DOHH2 (cell line): ENCODE measurements at regions not wholly inside any gene's neighbourhood (a gene's known extent, or its start where the extent isn't known, plus 50 kb on each side); places are given as distances from the start of the nearest gene placed in this dataset.

Experiments
- EZH2phosphoT487 ChIP-seq: fragments of 200-600 bp; sonication (generic); IDR thresholded peaks from 2 replicates; pipeline ENCODE4 v1.6.1; 2017; ENCODE audit warnings: borderline replicate concordance, mild to moderate bottlenecking, antibody characterized with exemption, low read length, moderate library complexity, mixed read lengths
- TF ChIP-seq, protein P1 (sequence below): fragments of 200-600 bp; sonication (generic); IDR thresholded peaks from one replicate; pipeline ENCODE4 v1.5.1; 2014; ENCODE audit warnings: antibody characterized with exemption, mild to moderate bottlenecking, low read depth, low read length; ENCODE audit not compliant: poor library complexity, severe bottlenecking

- TF ChIP-seq, protein P1, sequence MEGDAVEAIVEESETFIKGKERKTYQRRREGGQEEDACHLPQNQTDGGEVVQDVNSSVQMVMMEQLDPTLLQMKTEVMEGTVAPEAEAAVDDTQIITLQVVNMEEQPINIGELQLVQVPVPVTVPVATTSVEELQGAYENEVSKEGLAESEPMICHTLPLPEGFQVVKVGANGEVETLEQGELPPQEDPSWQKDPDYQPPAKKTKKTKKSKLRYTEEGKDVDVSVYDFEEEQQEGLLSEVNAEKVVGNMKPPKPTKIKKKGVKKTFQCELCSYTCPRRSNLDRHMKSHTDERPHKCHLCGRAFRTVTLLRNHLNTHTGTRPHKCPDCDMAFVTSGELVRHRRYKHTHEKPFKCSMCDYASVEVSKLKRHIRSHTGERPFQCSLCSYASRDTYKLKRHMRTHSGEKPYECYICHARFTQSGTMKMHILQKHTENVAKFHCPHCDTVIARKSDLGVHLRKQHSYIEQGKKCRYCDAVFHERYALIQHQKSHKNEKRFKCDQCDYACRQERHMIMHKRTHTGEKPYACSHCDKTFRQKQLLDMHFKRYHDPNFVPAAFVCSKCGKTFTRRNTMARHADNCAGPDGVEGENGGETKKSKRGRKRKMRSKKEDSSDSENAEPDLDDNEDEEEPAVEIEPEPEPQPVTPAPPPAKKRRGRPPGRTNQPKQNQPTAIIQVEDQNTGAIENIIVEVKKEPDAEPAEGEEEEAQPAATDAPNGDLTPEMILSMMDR = no peak
- no peak for TF ChIP-seq EZH2phosphoT487
Observed at GRCh38 chr7:46451846-46452245, 530.8 kb upstream of the IGFBP3 start.
